K562 (cell line): ENCODE measurements at regions not wholly inside any gene's neighbourhood (a gene's known extent, or its start where the extent isn't known, plus 50 kb on each side); places are given as distances from the start of the nearest gene placed in this dataset.

ENCODE experiments used
- ATAC-seq: fragments of 200-7000 bp; cut with Tn5 transposase; 3 replicates; pipeline ENCODE4 v1.9.1; 2020; ENCODE audit warnings: moderate library complexity
- BruUV-seq: library from RNA; stranded (reverse); fragments of 400-500 nt; replicated peaks from 2 replicates; lab custom pipeline; 2021; lab: Mats Ljungman, UMichigan
- CTCF ChIA-PET: fragments of 300-600 bp; formaldehyde crosslinking; extraction: SDS; loops from one replicate; lab custom pipeline; 2021; ENCODE audit warnings: low intra/inter-chr PET ratio; lab: Yijun Ruan, JAX
- POLR2A ChIA-PET: fragments of 300-600, 350-650 bp; sonication (Branson Sonifier 250); formaldehyde crosslinking; extraction: SDS; loops from one replicate; lab custom pipeline; 2021; ENCODE audit warnings: antibody characterized with exemption, inconsistent platforms; lab: Yijun Ruan, JAX
- DNase-seq, 4 experiments: peaks; one replicate each; pipeline versions ENCODE4 v3.0.0 to v3.0.0-alpha.2; 2011 to 2018; ENCODE audit warnings: low spot score in 3 of 4, mixed read lengths in 3 of 4; ENCODE audit errors: extremely low read depth in 1 of 4
- FAIRE-seq: peaks from 2 replicates; lab custom pipeline; 2011; peaks lifted over from hg19 to GRCh38; lab: Jason Lieb, UNC
- H2AFZ ChIP-seq: 2 replicates; pipeline ENCODE4 v1.6.0; 2011; ENCODE audit warnings: low read depth, low read length, control low read depth, inconsistent platforms
- H3K27ac ChIP-seq: fragments of 200-600 bp; 3 replicates; pipeline ENCODE4 v1.8.0; 2011; ENCODE audit warnings: low read depth, mild to moderate bottlenecking, control low read depth, inconsistent platforms, low read length, moderate library complexity, mixed read lengths; ENCODE audit errors: extremely low read depth
- H3K27me3 ChIP-seq, 2 experiments: fragments of 300-600 bp in 1 of 2; 2 replicates in 1 of 2; 3 replicates in 1 of 2; pipeline versions ENCODE4 v1.6.0 to v1.8.0; 2011; ENCODE audit warnings: inconsistent platforms in 2 of 2, low read length in 2 of 2, mild to moderate bottlenecking in 1 of 2, mixed read lengths in 1 of 2, moderate library complexity in 1 of 2; ENCODE audit not compliant: control insufficient read depth in 2 of 2, insufficient read depth in 2 of 2
- H3K36me3 ChIP-seq: fragments of 300-600 bp; 3 replicates; pipeline ENCODE4 v1.8.0; 2011; ENCODE audit warnings: mild to moderate bottlenecking, low read length, inconsistent platforms; ENCODE audit not compliant: control insufficient read depth, insufficient read depth
- H3K4me1 ChIP-seq, 2 experiments: fragments of 200-600 bp in 1 of 2; replicated peaks in 1 of 2; 2 replicates in 1 of 2; 3 replicates in 1 of 2; pipeline versions ENCODE4 v1.5.1 to v1.8.0; 2011; ENCODE audit warnings: inconsistent platforms in 2 of 2, low read length in 2 of 2, mild to moderate bottlenecking in 1 of 2, mixed read lengths in 1 of 2, moderate library complexity in 1 of 2; ENCODE audit not compliant: control insufficient read depth in 2 of 2, insufficient read depth in 2 of 2
- H3K4me2 ChIP-seq: 2 replicates; pipeline ENCODE4 v1.6.1; 2011; ENCODE audit warnings: low read length, control low read depth, inconsistent platforms, mixed read lengths; ENCODE audit not compliant: insufficient read depth
- H3K4me3 ChIP-seq: fragments of 200-600 bp; sonication (generic), shearing (Covaris generic); 2 replicates; pipeline ENCODE4 v1.5.1; 2016; ENCODE audit warnings: control low read depth, inconsistent platforms
- H3K79me2 ChIP-seq: fragments of 200-600 bp; 3 replicates; pipeline ENCODE4 v1.8.0; 2011; ENCODE audit warnings: low read length, inconsistent platforms; ENCODE audit not compliant: control insufficient read depth, insufficient read depth
- H3K9ac ChIP-seq, 2 experiments: 2 replicates each; pipeline versions ENCODE4 v1.6.0 to v1.6.1; 2011; ENCODE audit warnings: low read depth in 2 of 2, low read length in 2 of 2, control low read depth in 1 of 2, inconsistent platforms in 1 of 2, mild to moderate bottlenecking in 1 of 2, mixed read lengths in 1 of 2; ENCODE audit not compliant: insufficient read depth in 1 of 2
- H3K9me1 ChIP-seq: one replicate; pipeline ENCODE4 v1.6.0; 2011; ENCODE audit warnings: inconsistent platforms, mild to moderate bottlenecking, low read length, moderate library complexity; ENCODE audit not compliant: control insufficient read depth, insufficient read depth
- H3K9me3 ChIP-seq: replicated peaks from 2 replicates; pipeline ENCODE4 v1.5.1; 2011; ENCODE audit warnings: low read depth, low read length, inconsistent platforms; ENCODE audit not compliant: control insufficient read depth, insufficient read depth
- H4K20me1 ChIP-seq: replicated peaks from 2 replicates; pipeline ENCODE4 v1.6.1; 2011; ENCODE audit warnings: low read length, inconsistent platforms, mixed read lengths; ENCODE audit not compliant: control insufficient read depth, insufficient read depth
- CEBPB ChIP-seq: fragments of 450-650 bp; IDR thresholded peaks from 2 replicates; pipeline ENCODE4 v1.6.1; 2016; ENCODE audit warnings: missing genetic modification characterization, missing compliant biosample characterization
- CEBPG ChIP-seq, 3 experiments: fragments of 200-800 bp in 1 of 3; sonication (Bioruptor generic) in 1 of 3; sonication (generic) in 1 of 3; formaldehyde crosslinking in 1 of 3; IDR thresholded peaks in 2 of 3; conservative IDR thresholded peaks in 1 of 3; 2 replicates each; pipeline versions ENCODE4 v1.6.1 to v1.8.0; 2016 to 2022; ENCODE audit warnings: missing compliant biosample characterization in 2 of 3, missing genetic modification characterization in 2 of 3, mild to moderate bottlenecking in 1 of 3, missing genetic modification reagents in 1 of 3
- MIER1 ChIP-seq: fragments of 450-650 bp; IDR thresholded peaks from 2 replicates; pipeline ENCODE4 v1.6.1; 2016; ENCODE audit warnings: antibody characterized with exemption, mild to moderate bottlenecking, low read depth
- SAFB ChIP-seq: fragments of 200-400 bp; formaldehyde crosslinking; IDR thresholded peaks from 2 replicates; pipeline ENCODE4 v1.6.1; 2017; ENCODE audit warnings: low read depth, low read length, borderline replicate concordance
- WGBS: fragments of 100-300 bp; shearing (Covaris generic); methylation state at CpG from one replicate; pipeline ENCODE4 v1.1.6; 2016; ENCODE audit warnings: low coverage, mixed read lengths; ENCODE audit not compliant: insufficient coverage; ENCODE audit errors: missing lambda C conversion rate; 5-methylcytosine and 5-hydroxymethylcytosine counted together
- in situ Hi-C: fragments of 300-500 bp; cut with MboI; formaldehyde crosslinking; loops from 4 replicates; pipeline ENCODE4 v1.15.0; 2018; ENCODE audit warnings: inconsistent platforms, mixed read lengths
- intact Hi-C: fragments of 100-400 bp; cut with micrococcal nuclease; formaldehyde crosslinking; loops from 2 replicates; pipeline ENCODE4 v1.14.2; 2022

DNA sequence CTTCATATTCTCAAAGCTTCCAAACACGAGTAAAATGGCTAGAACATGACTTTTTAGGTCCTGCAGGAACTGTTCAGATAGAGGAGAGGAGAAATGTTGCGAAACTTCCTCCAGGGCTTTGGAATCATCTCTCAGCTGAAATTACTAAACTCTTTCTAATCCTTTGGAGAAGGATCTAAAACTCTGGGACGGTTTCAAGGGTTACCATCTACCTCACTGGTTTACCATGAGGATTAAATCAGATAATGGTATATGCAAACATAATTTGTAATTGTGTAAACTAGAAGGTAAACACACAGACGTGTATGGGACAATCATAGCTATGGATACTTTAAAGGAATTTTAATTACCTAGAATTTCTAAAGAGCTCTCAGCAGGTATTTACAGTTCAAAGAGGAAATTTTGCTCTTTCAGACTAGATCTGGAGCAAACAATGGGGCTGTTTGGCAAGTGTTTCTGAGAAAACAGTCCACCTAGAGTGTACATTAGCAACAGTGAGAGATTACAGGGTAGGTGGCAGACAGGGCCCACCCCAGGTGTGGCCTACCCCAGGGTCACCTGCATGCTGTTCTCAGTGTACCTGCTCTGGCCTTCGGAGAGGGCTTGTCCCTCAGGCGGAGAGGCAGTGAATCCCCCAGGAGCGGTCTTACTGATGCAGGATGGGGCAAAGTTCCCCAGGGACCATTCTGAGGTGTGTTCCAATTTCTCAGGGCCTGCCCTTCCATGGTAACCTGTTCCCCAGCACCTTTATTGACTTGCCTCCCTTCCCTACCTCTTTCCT, 124.7 kb upstream of the MAX start:
- no peaks in the 10 kb centered on the region for H3K27me3 ChIP-seq
- H3K79me2 ChIP-seq = no peaks in the 10 kb centered on the region
- BruUV-seq = no TSS peak
- in situ Hi-C loops = no loop called here
- no peak overlapping the region for H3K4me2 ChIP-seq
- no peaks in the 10 kb centered on the region for H3K36me3 ChIP-seq
- H3K9me3 ChIP-seq = no peaks in the 10 kb centered on the region
- H3K9ac ChIP-seq = no peak overlapping the region
- FAIRE-seq (no peak), DNase-seq (no peak), ATAC-seq (no peak)
- WGBS = 47% methylated on average over 6 of the region's 7 CpGs
- peak; percentile 84 for TF ChIP-seq CEBPB (tag)
- TF ChIP-seq SAFB = no peak
- no peak for TF ChIP-seq CEBPG (CRISPR knock-in tag; IDR thresholded peaks at IDR 0.05)
- peak; percentile 60 to 64 for TF ChIP-seq CEBPG (tag; conservative IDR thresholded peaks at IDR 0.05 in 1 of 2, IDR thresholded peaks at IDR 0.05 in 1 of 2)
- TF ChIP-seq MIER1 = peak; percentile 67; the same call in 1 of the 2 replicates
- H3K4me1 ChIP-seq = peaks cover 4 to 13% of the 10 kb centered on the region in 2 experiments
- H2AFZ ChIP-seq = 0 out of 2 replicates have a peak overlapping the region, but pooled peaks have one; percentile 24
- POLR2A ChIA-PET = no interaction called here
- CTCF ChIA-PET = no interaction called here
- H3K27ac ChIP-seq = no peak overlapping the region
- no peaks in the 10 kb centered on the region for H3K9me1 ChIP-seq
- H3K4me3 ChIP-seq = no peak overlapping the region
- intact Hi-C loops = loop anchor here (10.0 kb wide), 3 partner anchors 148 to 598 kb away; partner anchors contain the start of gene FUT8
- no peaks in the 10 kb centered on the region for H4K20me1 ChIP-seq
